Activated CD8-positive, alpha-beta memory T cell treated with anti-CD3 and anti-CD28 coated beads, Interleukin-2, amount 50 U/mL, for 4 hours (primary cell): ENCODE measurements at regions not wholly inside any gene's neighbourhood (a gene's known extent, or its start where the extent isn't known, plus 50 kb on each side); places are given as distances from the start of the nearest gene placed in this dataset.

ENCODE experiments used
- DNase-seq: peaks from one replicate; pipeline ENCODE4 v3.0.0-alpha.2; 2020

- no peak for DNase-seq
These were observed 521.8 kb downstream of the GATA3 start for GRCh38 chr10:8576281-8576680.

- no peak for DNase-seq
These were observed 522.4 kb downstream of the GATA3 start for GRCh38 chr10:8576911-8577310.

GRCh38 chr10:8577686-8578085, 523.2 kb downstream of the GATA3 start:
- DNase-seq = no peak

GRCh38 chr10:8581521-8582225, 527.2 kb downstream of the GATA3 start:
- DNase-seq = no peak

- no peak for DNase-seq
These were observed 528.6 kb downstream of the GATA3 start for GRCh38 chr10:8583096-8583495.

GRCh38 chr10:8584666-8585065, 530.2 kb downstream of the GATA3 start:
- no peak for DNase-seq

GRCh38 chr10:8586504-8586903, 532.0 kb downstream of the GATA3 start:
- no peak for DNase-seq

- DNase-seq = no peak
These were observed 533.6 kb downstream of the GATA3 start for GRCh38 chr10:8588135-8588534.

GRCh38 chr10:8590518-8590917, 536.0 kb downstream of the GATA3 start:
- DNase-seq = no peak

- DNase-seq = no peak
These were observed 537.2 kb downstream of the GATA3 start for GRCh38 chr10:8591640-8592039.

GRCh38 chr10:8594176-8594575, 539.7 kb downstream of the GATA3 start:
- no peak for DNase-seq

GRCh38 chr10:8594711-8595110, 540.2 kb downstream of the GATA3 start:
- DNase-seq = no peak

GRCh38 chr10:8595140-8595539, 540.7 kb downstream of the GATA3 start:
- no peak for DNase-seq

- DNase-seq = no peak
These were observed 542.5 kb downstream of the GATA3 start for GRCh38 chr10:8596929-8597472.

- no peak for DNase-seq
These were observed 545.7 kb downstream of the GATA3 start for GRCh38 chr10:8600192-8600591.

GRCh38 chr10:8602821-8603220, 548.3 kb downstream of the GATA3 start:
- DNase-seq = no peak

GRCh38 chr10:8614054-8614565, 559.6 kb downstream of the GATA3 start:
- DNase-seq = no peak

GRCh38 chr10:8615118-8615517, 560.6 kb downstream of the GATA3 start:
- no peak for DNase-seq

GRCh38 chr10:8616166-8616565, 561.7 kb downstream of the GATA3 start:
- DNase-seq = no peak

- DNase-seq = no peak
These were observed 563.3 kb downstream of the GATA3 start for GRCh38 chr10:8617792-8618191.

GRCh38 chr10:8618834-8619233, 564.3 kb downstream of the GATA3 start:
- no peak for DNase-seq

- DNase-seq = no peak
These were observed 573.9 kb downstream of the GATA3 start for GRCh38 chr10:8628351-8628750.

GRCh38 chr10:8633909-8634308, 579.4 kb downstream of the GATA3 start:
- no peak for DNase-seq

- DNase-seq = no peak
These were observed 581.9 kb downstream of the GATA3 start for GRCh38 chr10:8636371-8636770.

- no peak for DNase-seq
These were observed 583.2 kb downstream of the GATA3 start for GRCh38 chr10:8637640-8638039.
